ENCODE measurements at regions not wholly inside any gene's neighbourhood (a gene's known extent, or its start where the extent isn't known, plus 50 kb on each side); places are given as distances from the start of the nearest gene placed in this dataset.

- TF ChIP-seq, protein P1, sequence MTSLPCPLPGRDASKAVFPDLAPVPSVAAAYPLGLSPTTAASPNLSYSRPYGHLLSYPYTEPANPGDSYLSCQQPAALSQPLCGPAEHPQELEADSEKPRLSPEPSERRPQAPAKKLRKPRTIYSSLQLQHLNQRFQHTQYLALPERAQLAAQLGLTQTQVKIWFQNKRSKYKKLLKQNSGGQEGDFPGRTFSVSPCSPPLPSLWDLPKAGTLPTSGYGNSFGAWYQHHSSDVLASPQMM (CRISPR knock-in tag; IDR thresholded peaks at IDR 0.05), result no peak
- TF ChIP-seq RBM17 (IDR thresholded peaks at IDR 0.05; ENCODE audit: borderline replicate concordance, low read depth, low read length) (no peak), SPI1 (IDR thresholded peaks at IDR 0.05; ENCODE audit: borderline replicate concordance, low read depth, low read length) (no peak), ZNF717 (CRISPR knock-in tag; IDR thresholded peaks at IDR 0.05) (no peak), HMGN3 (IDR thresholded peaks at IDR 0.05; ENCODE audit: borderline replicate concordance, extremely low read depth, insufficient read length, low read depth, low read length) (no peak), BRCA1 (IDR thresholded peaks at IDR 0.05) (no peak), BRCA1 (CRISPR knock-in tag; IDR thresholded peaks at IDR 0.05) (no peak), WHSC1 (IDR thresholded peaks at IDR 0.05; ENCODE audit: low read length) (no peak), ZBTB7A (IDR thresholded peaks at IDR 0.05; ENCODE audit: borderline replicate concordance, control insufficient read depth, low read depth, low read length) (no peak), KLF1 (tag; IDR thresholded peaks at IDR 0.05) (no peak), ZBTB17 (CRISPR knock-in tag; IDR thresholded peaks at IDR 0.05) (no peak), RBFOX2 (IDR thresholded peaks at IDR 0.05; ENCODE audit: low read depth, low read length) (no peak)
- TF ChIP-seq, protein P2, sequence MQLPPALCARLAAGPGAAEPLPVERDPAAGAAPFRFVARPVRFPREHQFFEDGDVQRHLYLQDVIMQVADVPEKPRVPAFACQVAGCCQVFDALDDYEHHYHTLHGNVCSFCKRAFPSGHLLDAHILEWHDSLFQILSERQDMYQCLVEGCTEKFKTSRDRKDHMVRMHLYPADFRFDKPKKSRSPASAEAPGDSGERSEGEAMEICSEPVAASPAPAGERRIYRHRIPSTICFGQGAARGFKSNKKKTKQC (CRISPR knock-in tag; IDR thresholded peaks at IDR 0.05), result no peak
- TF ChIP-seq, protein P3, sequence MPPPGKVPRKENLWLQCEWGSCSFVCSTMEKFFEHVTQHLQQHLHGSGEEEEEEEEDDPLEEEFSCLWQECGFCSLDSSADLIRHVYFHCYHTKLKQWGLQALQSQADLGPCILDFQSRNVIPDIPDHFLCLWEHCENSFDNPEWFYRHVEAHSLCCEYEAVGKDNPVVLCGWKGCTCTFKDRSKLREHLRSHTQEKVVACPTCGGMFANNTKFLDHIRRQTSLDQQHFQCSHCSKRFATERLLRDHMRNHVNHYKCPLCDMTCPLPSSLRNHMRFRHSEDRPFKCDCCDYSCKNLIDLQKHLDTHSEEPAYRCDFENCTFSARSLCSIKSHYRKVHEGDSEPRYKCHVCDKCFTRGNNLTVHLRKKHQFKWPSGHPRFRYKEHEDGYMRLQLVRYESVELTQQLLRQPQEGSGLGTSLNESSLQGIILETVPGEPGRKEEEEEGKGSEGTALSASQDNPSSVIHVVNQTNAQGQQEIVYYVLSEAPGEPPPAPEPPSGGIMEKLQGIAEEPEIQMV (tag; conservative IDR thresholded peaks at IDR 0.05; ENCODE audit: low read depth), result no peak
- Histone ChIP-seq H3K9me3 (replicated peaks; ENCODE audit: control insufficient read depth, insufficient read depth, low read depth, low read length) (no peaks in the 10 kb centered on the region), H3K27ac (ENCODE audit: extremely low read depth, low read depth, low read length) (no peak overlapping the region), H3K9ac (ENCODE audit: insufficient read depth in 1 of 2, low read depth in 2 of 2, low read length in 2 of 2) (no peak overlapping the region), H3K4me3 (no peak overlapping the region), H3K27me3 (ENCODE audit: control insufficient read depth in 2 of 2, insufficient read depth in 2 of 2, low read length in 2 of 2) (no peaks in the 10 kb centered on the region), H3K4me2 (ENCODE audit: insufficient read depth, low read length) (no peak overlapping the region), H3K9me1 (ENCODE audit: control insufficient read depth, insufficient read depth, low read length) (no peaks in the 10 kb centered on the region), H3K79me2 (ENCODE audit: control insufficient read depth, insufficient read depth, low read length) (no peaks in the 10 kb centered on the region), H4K20me1 (replicated peaks; ENCODE audit: control insufficient read depth, insufficient read depth, low read length) (no peaks in the 10 kb centered on the region), H3K4me1 (replicated peaks in 1 of 2; ENCODE audit: control insufficient read depth in 2 of 2, insufficient read depth in 2 of 2, low read length in 2 of 2) (no peaks in the 10 kb centered on the region), H2AFZ (ENCODE audit: low read depth, low read length) (no peak overlapping the region), H3K36me3 (ENCODE audit: control insufficient read depth, insufficient read depth, low read length) (no peaks in the 10 kb centered on the region)
- 0% methylated on average over 6 of the region's 6 CpGs for WGBS (ENCODE audit: insufficient coverage, low coverage, missing lambda C conversion rate)
- BruUV-seq (replicated peaks), result no TSS peak
- ChIA-PET CTCF (ENCODE audit: low intra/inter-chr PET ratio) (no interaction called here), POLR2A (no interaction called here)
- in situ Hi-C loops (cut with MboI) (no loop called here), intact Hi-C loops (cut with micrococcal nuclease) (no loop called here)
- ATAC-seq, result no peak
- DNase-seq (ENCODE audit: extremely low read depth in 1 of 4, low spot score in 3 of 4), result no peak
- FAIRE-seq, result no peak
Observed at GRCh38 chr15:97012986-97013385, 682.5 kb downstream of the NR2F2 start.

All from K562 (cell line).